ENCODE measurements at regions not wholly inside any gene's neighbourhood (a gene's known extent, or its start where the extent isn't known, plus 50 kb on each side); places are given as distances from the start of the nearest gene placed in this dataset.

DNA sequence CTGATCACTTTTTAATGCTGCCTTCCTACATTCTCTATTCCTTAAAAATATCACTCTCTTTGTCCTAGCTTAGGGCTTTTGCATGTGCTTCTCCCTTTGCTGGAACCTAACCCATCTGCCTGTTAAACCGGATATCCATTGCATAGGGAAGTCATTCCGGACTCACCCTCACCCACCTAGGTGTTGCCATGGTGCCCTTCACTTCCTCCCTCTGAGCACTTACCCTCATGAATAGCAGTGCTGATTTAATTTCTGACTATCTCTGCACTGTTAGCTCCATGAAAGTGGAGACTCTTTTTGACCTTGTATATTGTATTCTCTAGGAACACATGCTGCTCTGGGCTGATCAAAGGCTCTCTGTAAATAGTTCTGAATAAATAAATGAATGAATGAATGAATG is 401.9 kb downstream of the PCDH20 start:
- TF ChIP-seq CTCF (IDR thresholded peaks at IDR 0.05) (no peak), POLR2A (IDR thresholded peaks at IDR 0.05) (no peak)

Data from body of pancreas (tissue), 4 donors.